Hematopoietic multipotent progenitor cell (in vitro differentiated cells): ENCODE measurements at regions not wholly inside any gene's neighbourhood (a gene's known extent, or its start where the extent isn't known, plus 50 kb on each side); places are given as distances from the start of the nearest gene placed in this dataset.
A peak's percentile ranks its signal among the peaks of the same experiment; 100 is the strongest.
"Not testable (repeated sequence)": the region's sequence is repeated elsewhere in the genome, so short reads cannot be mapped to it uniquely, and the experiment has no call there.

Experiments used
- DNase-seq, 3 donors: peaks; one replicate each; pipeline ENCODE4 v3.0.0-alpha.2; 2011 to 2015; ENCODE audit warnings: low read depth in 2 of 3, low spot score in 2 of 3

GRCh38 chr10:64733980-64734379, 1212.8 kb downstream of the REEP3 start:
- DNase-seq, result peak in 2 of 3 donors; percentile 8 to 36

GRCh38 chr10:64738462-64738861, 1217.3 kb downstream of the REEP3 start:
- no peak for DNase-seq

GRCh38 chr10:64745565-64745964, 1224.4 kb downstream of the REEP3 start:
- DNase-seq, result no peak

GRCh38 chr10:64750672-64751071, 1229.5 kb downstream of the REEP3 start:
- no peak for DNase-seq

GRCh38 chr10:64753516-64753915, 1232.3 kb downstream of the REEP3 start:
- DNase-seq, result no peak

GRCh38 chr10:64760371-64760770, 1239.2 kb downstream of the REEP3 start:
- no peak for DNase-seq

- no peak for DNase-seq
Measured at GRCh38 chr10:64762861-64763260, 1241.7 kb downstream of the REEP3 start.

GRCh38 chr10:64765498-64765897, 1244.3 kb downstream of the REEP3 start:
- no peak for DNase-seq

- DNase-seq, result no peak
Measured at GRCh38 chr10:64771253-64772050, 1250.3 kb downstream of the REEP3 start.

GRCh38 chr10:64773357-64773756, 1252.2 kb downstream of the REEP3 start:
- DNase-seq, result no peak

GRCh38 chr10:64784451-64784850, 1263.2 kb downstream of the REEP3 start:
- DNase-seq, result not testable (repeated sequence)

GRCh38 chr10:64785816-64786215, 1264.6 kb downstream of the REEP3 start:
- no peak for DNase-seq

GRCh38 chr10:64786989-64787388, 1265.8 kb downstream of the REEP3 start:
- DNase-seq, result no peak

GRCh38 chr10:64795847-64796246, 1274.6 kb downstream of the REEP3 start:
- DNase-seq, result no peak

- no peak for DNase-seq
Measured at GRCh38 chr10:64798297-64798696, 1277.1 kb downstream of the REEP3 start.

- DNase-seq, result not testable (repeated sequence)
Measured at GRCh38 chr10:64808233-64808632, 1287.0 kb downstream of the REEP3 start.

- not testable (repeated sequence) for DNase-seq
Measured at GRCh38 chr10:64810046-64810445, 1288.8 kb downstream of the REEP3 start.

GRCh38 chr10:64813391-64813790, 1292.2 kb downstream of the REEP3 start:
- no peak for DNase-seq

- DNase-seq, result no peak
Measured at GRCh38 chr10:64814201-64814600, 1293.0 kb downstream of the REEP3 start.

- DNase-seq, result no peak
Measured at GRCh38 chr10:64829888-64830412, 1308.7 kb downstream of the REEP3 start.

GRCh38 chr10:64830869-64831268, 1309.7 kb downstream of the REEP3 start:
- no peak for DNase-seq

- no peak for DNase-seq
Measured at GRCh38 chr10:64840341-64840740, 1319.1 kb downstream of the REEP3 start.
